ENCODE measurements at regions not wholly inside any gene's neighbourhood (a gene's known extent, or its start where the extent isn't known, plus 50 kb on each side); places are given as distances from the start of the nearest gene placed in this dataset.

DNA sequence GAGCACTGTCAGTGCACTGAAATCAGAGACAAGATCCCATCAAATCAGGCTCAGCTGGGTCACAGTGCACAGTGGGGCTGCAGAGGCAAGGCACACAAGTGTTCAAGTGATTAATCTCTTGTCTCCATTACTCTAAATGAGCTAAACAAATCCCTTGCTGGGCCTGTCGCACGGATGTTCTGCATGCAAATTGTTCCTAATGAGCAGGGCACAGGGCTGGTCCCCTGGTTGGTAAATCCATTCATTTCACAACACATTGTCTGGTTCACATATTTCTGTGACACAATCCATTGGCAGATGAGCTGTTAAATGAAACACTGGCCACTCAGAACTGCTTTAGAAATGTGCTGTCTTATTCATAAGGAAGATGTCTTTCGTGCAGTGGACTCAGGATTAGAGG is 167.9 kb upstream of the BRINP1 start:
- CTCF ChIA-PET: no interaction called here
- Mint-ChIP-seq H3K27me3 (peaks cover 1% of the 10 kb centered on the region), H3K9me3 (no peaks in the 10 kb centered on the region), H3K4me1 (ENCODE audit: low read depth) (no peaks in the 10 kb centered on the region), H3K36me3 (ENCODE audit: low read depth) (no peaks in the 10 kb centered on the region), H3K4me3 (no peak overlapping the region), H3K27ac (no peak overlapping the region)
- ATAC-seq (no peak), DNase-seq (no peak)
- POLR2A ChIA-PET: no interaction called here
- TF ChIP-seq, protein P1, sequence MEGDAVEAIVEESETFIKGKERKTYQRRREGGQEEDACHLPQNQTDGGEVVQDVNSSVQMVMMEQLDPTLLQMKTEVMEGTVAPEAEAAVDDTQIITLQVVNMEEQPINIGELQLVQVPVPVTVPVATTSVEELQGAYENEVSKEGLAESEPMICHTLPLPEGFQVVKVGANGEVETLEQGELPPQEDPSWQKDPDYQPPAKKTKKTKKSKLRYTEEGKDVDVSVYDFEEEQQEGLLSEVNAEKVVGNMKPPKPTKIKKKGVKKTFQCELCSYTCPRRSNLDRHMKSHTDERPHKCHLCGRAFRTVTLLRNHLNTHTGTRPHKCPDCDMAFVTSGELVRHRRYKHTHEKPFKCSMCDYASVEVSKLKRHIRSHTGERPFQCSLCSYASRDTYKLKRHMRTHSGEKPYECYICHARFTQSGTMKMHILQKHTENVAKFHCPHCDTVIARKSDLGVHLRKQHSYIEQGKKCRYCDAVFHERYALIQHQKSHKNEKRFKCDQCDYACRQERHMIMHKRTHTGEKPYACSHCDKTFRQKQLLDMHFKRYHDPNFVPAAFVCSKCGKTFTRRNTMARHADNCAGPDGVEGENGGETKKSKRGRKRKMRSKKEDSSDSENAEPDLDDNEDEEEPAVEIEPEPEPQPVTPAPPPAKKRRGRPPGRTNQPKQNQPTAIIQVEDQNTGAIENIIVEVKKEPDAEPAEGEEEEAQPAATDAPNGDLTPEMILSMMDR (IDR thresholded peaks at IDR 0.05): no peak
- intact Hi-C loops (cut with micrococcal nuclease): no loop called here

DNA sequence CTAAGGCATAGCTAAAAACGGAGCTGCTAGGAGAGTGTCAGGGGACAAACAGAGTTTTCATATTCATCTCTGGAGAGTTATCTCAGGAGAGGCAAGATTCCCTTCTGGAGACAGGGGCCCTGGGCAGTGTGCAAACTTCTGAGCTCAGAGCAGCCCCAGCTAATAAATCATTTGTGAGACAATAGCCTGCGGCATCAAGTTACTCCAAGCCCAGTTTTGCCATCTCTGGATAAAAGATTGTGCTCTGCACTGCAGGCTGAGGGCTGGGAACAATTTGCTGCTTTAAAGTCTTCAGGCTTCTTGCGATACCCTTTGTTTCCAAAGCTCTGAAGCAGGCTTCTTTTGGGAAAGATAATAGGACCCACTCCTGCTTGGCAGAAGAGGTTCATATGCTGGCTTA is 164.3 kb upstream of the BRINP1 start:
- Mint-ChIP-seq H3K4me1 (ENCODE audit: low read depth) (no peaks in the 10 kb centered on the region), H3K27ac (no peak overlapping the region), H3K9me3 (no peaks in the 10 kb centered on the region), H3K4me3 (no peak overlapping the region), H3K36me3 (ENCODE audit: low read depth) (no peaks in the 10 kb centered on the region), H3K27me3 (peaks cover 1% of the 10 kb centered on the region)
- DNase-seq (no peak), ATAC-seq (no peak)
- ChIA-PET POLR2A (no interaction called here), CTCF (no interaction called here)
- intact Hi-C loops (cut with micrococcal nuclease): no loop called here
- TF ChIP-seq, protein P1 (IDR thresholded peaks at IDR 0.05): no peak

DNA sequence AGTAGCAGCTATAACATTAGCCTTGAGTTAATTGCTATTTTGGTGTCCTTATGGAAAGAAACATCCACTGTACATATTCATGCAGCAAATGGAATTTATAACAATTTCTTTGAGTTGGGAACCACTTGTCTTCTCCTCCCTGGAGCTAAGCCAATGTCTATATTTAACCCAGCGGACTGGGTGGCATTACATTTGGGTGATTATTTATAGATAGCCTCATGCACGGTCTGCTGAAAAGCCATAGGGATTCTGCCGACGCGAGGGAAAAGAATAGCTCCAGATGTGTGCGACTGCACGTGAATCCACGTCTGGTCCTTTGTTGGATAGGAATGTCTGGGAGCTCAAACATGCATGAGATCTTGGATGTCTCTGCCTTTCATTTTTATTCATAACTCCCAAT is 157.5 kb upstream of the BRINP1 start:
- DNase-seq (no peak), ATAC-seq (no peak)
- TF ChIP-seq, protein P1 (IDR thresholded peaks at IDR 0.05): no peak
- H3K4me3 Mint-ChIP-seq: no peak overlapping the region
- no peaks in the 10 kb centered on the region for H3K4me1 Mint-ChIP-seq (ENCODE audit: low read depth)
- ChIA-PET POLR2A (no interaction called here), CTCF (no interaction called here)
- H3K9me3 Mint-ChIP-seq: peaks cover 2% of the 10 kb centered on the region
- no peaks in the 10 kb centered on the region for H3K36me3 Mint-ChIP-seq (ENCODE audit: low read depth)
- H3K27ac Mint-ChIP-seq: no peak overlapping the region
- no peaks in the 10 kb centered on the region for H3K27me3 Mint-ChIP-seq
- intact Hi-C loops (cut with micrococcal nuclease): no loop called here

DNA sequence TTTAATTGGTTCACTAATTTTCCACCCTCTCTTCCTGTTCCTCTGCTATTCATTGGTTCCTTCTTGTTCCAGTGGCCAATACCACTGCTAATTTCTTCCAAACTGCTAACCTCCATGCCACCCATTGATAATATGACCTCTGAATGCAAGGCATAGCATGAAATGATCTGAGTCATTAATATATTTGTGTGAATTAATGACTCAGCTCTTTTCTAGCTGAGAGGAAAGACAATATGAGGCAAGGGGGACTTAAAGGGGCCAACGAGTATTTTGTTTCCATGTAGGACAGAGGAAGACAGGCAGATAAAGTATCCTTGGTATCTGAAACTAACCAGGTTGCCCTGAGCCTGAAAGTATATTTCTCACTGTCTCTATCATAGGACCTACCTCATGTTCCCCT is 154.3 kb upstream of the BRINP1 start:
- no peaks in the 10 kb centered on the region for H3K4me1 Mint-ChIP-seq (ENCODE audit: low read depth)
- no peak for DNase-seq
- intact Hi-C loops (cut with micrococcal nuclease): no loop called here
- no peak for ATAC-seq
- peaks cover 2% of the 10 kb centered on the region for H3K9me3 Mint-ChIP-seq
- no peaks in the 10 kb centered on the region for H3K27me3 Mint-ChIP-seq
- no peak overlapping the region for H3K4me3 Mint-ChIP-seq
- TF ChIP-seq, protein P1 (IDR thresholded peaks at IDR 0.05): no peak
- ChIA-PET POLR2A (no interaction called here), CTCF (no interaction called here)
- no peak overlapping the region for H3K27ac Mint-ChIP-seq
- no peaks in the 10 kb centered on the region for H3K36me3 Mint-ChIP-seq (ENCODE audit: low read depth)

DNA sequence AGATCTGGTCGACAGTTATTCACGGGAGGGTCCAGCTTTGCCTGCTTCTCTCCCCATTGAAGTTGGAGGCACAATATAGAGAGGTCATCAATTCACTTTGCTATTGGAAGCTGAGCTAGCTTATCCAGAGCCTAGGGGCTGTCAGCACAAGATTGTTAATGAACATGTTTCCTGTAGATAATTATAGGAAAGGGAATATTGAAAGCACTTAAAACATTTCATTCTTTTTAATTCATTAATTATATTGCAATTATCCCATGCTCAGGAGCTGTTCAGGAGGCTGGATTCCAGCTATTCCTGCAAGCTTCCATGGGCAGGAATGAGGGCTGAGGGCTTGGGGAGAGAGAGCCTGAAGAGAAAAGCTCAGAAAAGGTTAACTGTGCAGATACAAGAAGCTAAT is 153.1 kb upstream of the BRINP1 start:
- H3K9me3 Mint-ChIP-seq: peaks cover 2% of the 10 kb centered on the region
- POLR2A ChIA-PET: no interaction called here
- no peaks in the 10 kb centered on the region for H3K36me3 Mint-ChIP-seq (ENCODE audit: low read depth)
- DNase-seq: no peak
- TF ChIP-seq, protein P1 (IDR thresholded peaks at IDR 0.05): no peak
- no peaks in the 10 kb centered on the region for H3K27me3 Mint-ChIP-seq
- ATAC-seq: no peak
- H3K4me1 Mint-ChIP-seq (ENCODE audit: low read depth): no peaks in the 10 kb centered on the region
- intact Hi-C loops (cut with micrococcal nuclease): no loop called here
- H3K4me3 Mint-ChIP-seq: no peak overlapping the region
- CTCF ChIA-PET: no interaction called here
- H3K27ac Mint-ChIP-seq: no peak overlapping the region

Data from activated CD8-positive, alpha-beta T cell treated with anti-CD3 and anti-CD28 coated beads for 36 hours (primary cell).